ENCODE measurements at regions not wholly inside any gene's neighbourhood (a gene's known extent, or its start where the extent isn't known, plus 50 kb on each side); places are given as distances from the start of the nearest gene placed in this dataset.

- H3K27me3 ChIP-seq (replicated peaks) = no peaks in the 10 kb centered on the region
- H3K27ac ChIP-seq = no peak overlapping the region
- DNase-seq = no peak
- no peak for TF ChIP-seq CTCF (IDR thresholded peaks at IDR 0.05; ENCODE audit: low read depth, low read length, missing control alignments)
- H3K36me3 ChIP-seq (replicated peaks) = no peaks in the 10 kb centered on the region
- in situ Hi-C loops (cut with HindIII; ENCODE audit: low pct_ligation_motif_present, low sequenced_read_pairs) = no loop called here
- no peak overlapping the region for H3K4me3 ChIP-seq (ENCODE audit: low read depth, low read length)
Observed at GRCh38 chr9:15096972-15097371, 186.7 kb upstream of the FREM1 start.

- Histone ChIP-seq H3K27me3 (replicated peaks) (no peaks in the 10 kb centered on the region), H3K36me3 (replicated peaks) (no peaks in the 10 kb centered on the region), H3K27ac (no peak overlapping the region), H3K4me3 (ENCODE audit: low read depth, low read length) (no peak overlapping the region)
- DNase-seq = no peak
- in situ Hi-C loops (cut with HindIII; ENCODE audit: low pct_ligation_motif_present, low sequenced_read_pairs) = no loop called here
- TF ChIP-seq CTCF (IDR thresholded peaks at IDR 0.05; ENCODE audit: low read depth, low read length, missing control alignments) = no peak
Observed at GRCh38 chr9:15086778-15087324, 176.6 kb upstream of the FREM1 start.

DNA sequence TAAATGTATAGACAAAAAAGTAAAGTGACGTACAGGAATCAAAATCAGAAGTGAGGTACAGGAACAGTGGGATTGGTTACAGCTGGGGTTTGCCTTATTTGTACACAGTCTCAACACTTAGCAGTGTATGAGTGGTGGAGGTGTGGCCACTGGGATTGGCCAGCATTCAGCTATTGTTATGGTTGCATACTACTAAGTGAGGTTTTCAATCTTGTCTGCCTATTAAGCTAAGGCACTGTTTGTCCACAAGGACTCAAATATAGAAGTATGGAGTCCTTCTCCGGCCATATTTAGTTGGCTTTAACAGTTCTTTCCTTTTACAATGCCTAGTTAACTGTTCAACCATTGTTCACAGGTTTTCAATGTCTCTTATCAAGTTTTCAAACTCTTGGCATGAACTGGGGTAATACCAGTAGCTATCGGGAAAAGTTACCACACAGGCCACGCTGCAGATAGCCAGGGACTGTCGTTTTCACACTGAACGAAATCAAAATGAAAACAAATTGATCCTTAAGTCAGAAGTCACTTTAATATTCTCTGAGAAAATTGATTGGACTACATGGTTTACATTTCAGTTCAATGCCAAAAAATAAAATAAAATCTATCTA lies 176.0 kb upstream of the FREM1 start:
- H3K4me3 ChIP-seq (ENCODE audit: low read depth, low read length) = no peak overlapping the region
- no peak for DNase-seq
- in situ Hi-C loops (cut with HindIII; ENCODE audit: low pct_ligation_motif_present, low sequenced_read_pairs) = no loop called here
- H3K27me3 ChIP-seq (replicated peaks) = no peaks in the 10 kb centered on the region
- H3K36me3 ChIP-seq (replicated peaks) = no peaks in the 10 kb centered on the region
- H3K27ac ChIP-seq = no peak overlapping the region
- TF ChIP-seq CTCF (IDR thresholded peaks at IDR 0.05; ENCODE audit: low read depth, low read length, missing control alignments) = no peak

DNA sequence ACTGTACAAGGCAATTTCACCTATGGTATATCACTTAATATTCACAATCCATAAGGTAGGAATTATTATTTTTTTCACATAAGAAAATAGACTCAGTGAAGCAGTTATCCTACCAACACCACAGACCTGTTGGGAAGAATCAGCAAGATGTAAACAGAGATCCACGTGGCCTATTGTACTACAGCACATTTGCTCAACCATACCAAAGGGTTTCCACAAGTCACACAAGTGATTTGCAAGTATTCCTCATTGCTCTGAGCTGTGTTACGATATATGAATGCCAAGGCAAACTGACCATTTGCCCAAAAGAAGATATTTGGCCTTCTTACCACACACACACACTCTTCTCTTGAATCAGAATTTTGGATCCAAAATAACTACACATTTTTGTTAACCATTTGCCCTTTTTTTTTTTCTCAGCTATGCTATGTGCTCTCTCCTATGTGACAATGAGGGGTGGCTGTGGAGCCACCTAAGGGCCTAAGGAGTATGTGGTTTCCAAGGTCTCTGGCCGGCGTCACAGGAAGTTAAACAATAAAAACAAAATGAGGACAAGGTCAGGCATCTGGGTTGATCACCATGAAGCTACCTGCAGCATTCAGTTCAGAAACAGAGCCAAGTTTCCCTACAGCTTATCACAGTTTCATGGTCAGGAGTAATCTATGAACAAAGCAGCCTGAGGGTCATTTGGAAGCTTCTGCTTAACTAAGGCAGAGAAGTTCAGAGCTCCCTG lies 171.0 kb upstream of the FREM1 start:
- no peak overlapping the region for H3K27ac ChIP-seq
- in situ Hi-C loops (cut with HindIII; ENCODE audit: low pct_ligation_motif_present, low sequenced_read_pairs) = no loop called here
- no peak overlapping the region for H3K4me3 ChIP-seq (ENCODE audit: low read depth, low read length)
- DNase-seq = no peak
- TF ChIP-seq CTCF (IDR thresholded peaks at IDR 0.05; ENCODE audit: low read depth, low read length, missing control alignments) = no peak
- no peaks in the 10 kb centered on the region for H3K36me3 ChIP-seq (replicated peaks)
- H3K27me3 ChIP-seq (replicated peaks) = no peaks in the 10 kb centered on the region

GRCh38 chr9:15080401-15080800 lies 170.2 kb upstream of the FREM1 start:
- Histone ChIP-seq H3K4me3 (ENCODE audit: low read depth, low read length) (no peak overlapping the region), H3K27me3 (replicated peaks) (no peaks in the 10 kb centered on the region), H3K36me3 (replicated peaks) (no peaks in the 10 kb centered on the region), H3K27ac (no peak overlapping the region)
- in situ Hi-C loops (cut with HindIII; ENCODE audit: low pct_ligation_motif_present, low sequenced_read_pairs) = no loop called here
- no peak for TF ChIP-seq CTCF (IDR thresholded peaks at IDR 0.05; ENCODE audit: low read depth, low read length, missing control alignments)
- no peak for DNase-seq
